ENCODE measurements at regions not wholly inside any gene's neighbourhood (a gene's known extent, or its start where the extent isn't known, plus 50 kb on each side); places are given as distances from the start of the nearest gene placed in this dataset.
"Not testable (repeated sequence)": the region's sequence is repeated elsewhere in the genome, so short reads cannot be mapped to it uniquely, and the experiment has no call there.

DNA sequence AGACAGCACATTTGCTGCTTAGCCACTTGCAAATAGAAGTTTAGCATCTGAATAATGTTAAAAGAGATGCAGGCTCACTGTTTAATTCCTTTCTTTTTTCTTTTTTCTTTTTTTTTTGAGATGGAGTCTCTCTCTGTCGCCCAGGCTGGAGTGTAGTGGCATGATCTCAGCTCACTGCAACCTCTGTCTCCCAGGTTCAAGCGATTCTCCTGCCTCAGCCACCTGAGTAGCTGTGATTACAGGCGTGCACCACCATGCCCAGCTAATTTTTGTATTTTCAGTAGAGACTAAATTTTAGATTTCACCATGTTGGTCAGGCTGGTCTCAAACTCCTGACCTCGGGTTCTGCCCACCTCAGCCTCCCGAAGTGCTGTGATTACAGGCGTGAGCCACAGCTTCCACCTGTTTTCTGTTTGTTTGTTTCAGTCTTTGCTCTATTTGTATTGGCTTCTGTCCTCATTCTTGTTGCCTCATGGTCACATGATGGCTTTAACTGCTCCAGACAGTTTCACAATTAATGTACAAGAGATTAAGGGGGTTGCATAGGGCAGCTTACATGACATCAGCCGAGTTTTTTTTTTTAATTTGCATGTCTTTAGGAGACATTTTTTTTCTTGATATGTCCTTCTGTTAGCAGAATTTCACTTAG lies 153.1 kb upstream of the PCDH9 start:
- not testable (repeated sequence) for DNase-seq

- DNase-seq, result no peak
These were observed 147.8 kb upstream of the PCDH9 start for GRCh38 chr13:67377919-67378318.

DNA sequence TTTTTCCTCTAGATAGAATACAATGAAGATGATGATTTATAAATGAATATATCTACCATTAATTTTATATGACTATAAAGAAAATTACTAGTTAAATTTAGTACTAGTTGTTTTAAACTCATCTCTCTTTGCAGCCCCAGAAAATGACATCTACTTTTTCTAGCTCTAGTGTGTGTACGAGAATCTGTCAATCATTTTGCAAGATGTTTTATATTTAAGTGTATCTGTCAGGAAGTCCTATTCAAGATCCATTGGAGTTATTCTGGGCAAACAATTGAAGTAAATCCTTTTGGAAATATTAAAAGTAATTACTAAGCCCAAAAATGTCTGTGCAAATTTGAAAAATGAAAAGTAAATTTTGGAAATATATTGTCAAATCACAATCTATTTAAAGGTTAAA lies 144.3 kb upstream of the PCDH9 start:
- DNase-seq, result no peak

GRCh38 chr13:67372868-67373464 lies 142.8 kb upstream of the PCDH9 start:
- DNase-seq, result no peak

DNA sequence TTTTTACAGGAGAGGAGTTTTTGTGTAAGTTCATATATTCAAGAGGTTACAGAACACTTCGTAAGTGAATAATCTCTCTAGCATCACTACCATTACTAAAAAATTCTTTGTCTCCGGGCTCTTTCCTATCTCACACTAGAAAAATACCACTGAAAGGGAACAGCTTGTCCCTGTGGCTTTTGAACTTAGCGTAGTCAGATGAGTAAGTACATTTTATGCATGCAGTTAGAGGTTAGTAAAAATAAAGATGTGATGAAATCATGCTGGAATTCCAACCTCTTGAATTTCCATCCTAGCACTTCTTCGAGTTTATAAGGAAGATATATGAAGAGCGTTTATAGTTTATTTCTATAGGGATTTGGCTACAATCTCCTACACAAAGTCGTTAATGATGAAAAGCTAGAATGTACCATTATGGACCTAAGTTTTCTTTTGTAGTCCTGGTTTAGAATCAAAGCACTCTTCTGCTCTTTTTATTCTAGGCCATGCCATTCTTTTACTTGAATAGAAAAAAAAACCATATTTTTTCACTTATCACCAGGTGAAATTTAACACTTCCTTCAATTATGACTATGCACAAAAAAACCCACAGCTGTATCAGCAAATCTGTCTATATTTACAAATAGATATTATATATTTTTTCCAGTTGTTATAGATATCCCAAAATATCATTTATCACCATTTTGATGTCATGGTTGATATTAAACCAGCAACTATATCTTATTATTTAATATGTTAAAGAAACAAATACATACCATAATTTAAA lies 139.9 kb upstream of the PCDH9 start:
- DNase-seq, result no peak

DNA sequence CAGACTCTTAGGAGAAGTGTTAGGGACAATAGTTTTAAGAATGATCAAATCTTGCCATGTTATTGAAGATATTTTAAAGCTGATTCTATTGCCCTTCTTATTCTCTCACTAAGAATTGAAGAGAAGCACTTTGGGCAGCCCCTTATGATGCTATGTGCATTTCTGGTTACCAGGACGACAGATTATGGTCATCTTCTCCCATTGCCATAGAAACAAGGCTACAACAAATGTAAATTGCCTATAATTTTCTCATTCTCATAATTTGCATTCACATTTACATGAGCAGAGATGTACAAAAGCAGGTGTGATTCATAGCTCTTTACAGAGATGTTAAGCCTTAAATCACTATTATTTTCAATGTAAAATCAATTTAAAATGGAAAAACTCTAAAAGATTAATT lies 137.3 kb upstream of the PCDH9 start:
- no peak for DNase-seq

DNA sequence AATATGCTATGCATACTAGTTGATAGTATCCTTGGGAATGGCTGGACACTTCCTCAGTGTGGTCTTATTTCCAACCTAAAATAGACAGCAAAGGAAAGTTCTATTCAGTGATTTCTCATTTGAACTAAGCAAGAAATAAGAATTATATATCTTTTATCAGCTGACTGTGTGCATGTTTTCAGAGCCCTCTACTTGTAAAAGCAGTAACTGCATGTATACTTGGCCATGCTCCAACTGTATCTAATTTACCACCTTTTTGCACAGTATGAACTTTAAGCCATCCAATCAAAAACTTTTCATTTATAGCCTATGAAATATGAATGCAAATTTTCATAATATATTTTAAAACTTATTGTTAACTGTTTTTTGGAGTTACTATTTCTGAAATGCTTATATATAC lies 136.4 kb upstream of the PCDH9 start:
- DNase-seq, result peak; percentile 51

- no peak for DNase-seq
These were observed 125.8 kb upstream of the PCDH9 start for GRCh38 chr13:67355812-67356476.

- no peak for DNase-seq
These were observed 123.8 kb upstream of the PCDH9 start for GRCh38 chr13:67353941-67354340.

- DNase-seq, result no peak
These were observed 122.9 kb upstream of the PCDH9 start for GRCh38 chr13:67353031-67353430.

- no peak for DNase-seq
These were observed 121.8 kb upstream of the PCDH9 start for GRCh38 chr13:67351909-67352308.

DNA sequence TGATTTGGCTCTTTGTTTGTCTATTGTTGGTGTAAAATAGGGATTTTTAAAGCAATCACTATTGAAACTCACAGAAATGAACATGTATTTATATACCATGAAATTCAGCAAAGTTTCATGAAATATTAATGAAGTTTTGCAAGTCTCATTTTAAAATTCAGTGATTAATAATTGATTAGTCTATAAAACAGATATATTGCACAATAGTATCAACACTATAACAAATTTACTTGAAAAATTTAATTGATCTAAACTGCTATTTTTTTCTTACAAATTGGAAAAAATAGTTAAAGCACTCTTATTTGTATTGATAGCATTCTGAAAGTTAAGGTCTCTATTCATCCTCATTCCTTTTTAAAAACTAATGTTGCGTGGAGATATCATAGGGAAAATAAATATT lies 121.0 kb upstream of the PCDH9 start:
- DNase-seq, result no peak

DNA sequence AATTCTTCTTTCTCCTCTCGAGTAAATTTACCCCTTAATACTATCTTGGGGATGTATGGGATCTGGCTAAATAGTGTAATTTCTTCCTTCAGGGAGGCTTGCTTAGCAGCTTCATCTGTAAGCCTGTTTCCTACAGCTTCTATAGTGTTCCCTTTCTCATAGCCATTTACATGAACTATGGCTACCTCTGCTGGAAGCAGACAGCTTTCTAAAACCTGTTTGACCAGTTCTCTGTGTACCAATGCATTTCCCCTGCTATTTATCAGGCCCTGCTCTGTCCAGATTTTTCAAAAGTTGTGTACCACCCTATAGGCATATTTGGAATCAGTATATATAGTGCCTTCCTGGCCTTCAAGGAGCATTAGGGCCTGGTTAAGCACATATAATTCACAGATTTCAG lies 113.6 kb upstream of the PCDH9 start:
- DNase-seq, result no peak

- DNase-seq, result no peak
These were observed 111.3 kb upstream of the PCDH9 start for GRCh38 chr13:67341406-67341805.

GRCh38 chr13:67330149-67330548 lies 100.0 kb upstream of the PCDH9 start:
- DNase-seq, result no peak

DNA sequence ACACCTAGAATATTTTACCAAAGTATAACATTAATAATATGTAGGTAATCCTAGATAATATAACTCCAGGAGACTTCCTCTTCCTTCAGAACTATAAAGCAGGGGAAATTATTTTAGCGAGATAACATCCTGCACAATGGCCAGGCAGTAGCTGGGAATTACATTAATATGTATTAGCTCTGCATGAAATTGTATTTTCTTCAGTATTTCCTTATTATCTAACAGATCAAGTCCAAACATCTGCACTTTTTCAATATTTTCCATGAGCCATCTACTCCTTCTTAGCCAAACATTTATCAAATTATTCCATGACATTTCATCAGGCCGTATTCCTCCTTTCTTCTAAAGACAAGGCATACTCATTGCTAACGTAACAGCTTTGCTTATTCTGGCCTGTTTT lies 98.8 kb upstream of the PCDH9 start:
- no peak for DNase-seq

- no peak for DNase-seq
These were observed 88.7 kb upstream of the PCDH9 start for GRCh38 chr13:67318860-67319259.

- DNase-seq, result no peak
These were observed 88.3 kb upstream of the PCDH9 start for GRCh38 chr13:67318398-67318797.

- DNase-seq, result no peak
These were observed 84.3 kb upstream of the PCDH9 start for GRCh38 chr13:67314405-67314804.

GRCh38 chr13:67308004-67308772 lies 78.1 kb upstream of the PCDH9 start:
- no peak for DNase-seq

- DNase-seq, result no peak
These were observed 76.6 kb upstream of the PCDH9 start for GRCh38 chr13:67306742-67307141.

DNA sequence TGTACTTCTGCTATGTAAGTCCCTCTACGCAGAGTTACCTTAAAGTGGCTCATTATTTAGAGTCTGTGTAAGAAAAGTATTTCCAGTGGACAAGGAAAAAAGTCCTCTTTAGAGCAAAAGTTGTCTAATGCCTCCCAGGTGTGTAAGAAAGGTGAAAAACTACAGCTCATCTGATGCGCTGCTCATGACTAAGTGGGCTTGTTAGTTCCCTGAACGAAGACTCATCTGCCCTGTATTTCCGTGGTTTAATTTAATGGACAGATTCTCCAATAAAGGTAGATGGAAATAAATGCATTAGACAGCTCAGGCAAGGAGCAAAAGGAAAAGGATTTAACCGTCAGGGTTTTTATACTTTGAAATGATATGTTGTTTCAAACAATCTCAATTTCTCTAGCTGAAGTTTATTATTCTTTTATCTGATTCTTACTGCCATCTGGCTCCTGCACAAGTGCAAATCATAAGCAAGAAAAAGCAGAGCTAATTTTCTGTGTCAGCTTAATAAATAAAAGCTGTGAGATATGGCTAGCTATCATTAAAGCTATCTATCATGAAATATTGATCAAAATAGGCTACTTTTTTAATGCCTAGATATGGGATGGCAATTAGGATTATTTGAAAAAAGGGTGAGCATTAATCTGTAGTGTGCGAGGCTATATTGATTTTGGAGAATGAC lies 73.7 kb upstream of the PCDH9 start:
- no peak for DNase-seq

All from hematopoietic multipotent progenitor cell treated with erythropoietin and hydrocortisone succinate and interleukin-3 and kit ligand, for 6 days (in vitro differentiated cells).